HepG2 (cell line): ENCODE measurements at regions not wholly inside any gene's neighbourhood (a gene's known extent, or its start where the extent isn't known, plus 50 kb on each side); places are given as distances from the start of the nearest gene placed in this dataset.

Experiments used
- ATAC-seq: fragments of 200-7000 bp; cut with Tn5 transposase; 3 replicates; pipeline ENCODE4 v1.9.1; 2020; ENCODE audit warnings: mild to moderate bottlenecking, moderate library complexity
- BruUV-seq: library from RNA; stranded (reverse); fragments of 400-500 nt; replicated peaks from 2 replicates; lab custom pipeline; 2021; lab: Mats Ljungman, UMichigan
- CTCF ChIA-PET: fragments of 300-600 bp; formaldehyde crosslinking; extraction: SDS; loops from one replicate; lab custom pipeline; 2021; ENCODE audit warnings: low total read pairs, inconsistent platforms, low intra/inter-chr PET ratio; lab: Yijun Ruan, JAX
- POLR2A ChIA-PET: fragments of 350-600 bp; sonication (Branson Sonifier 250); formaldehyde crosslinking; loops from one replicate; lab custom pipeline; 2020; ENCODE audit warnings: antibody characterized with exemption, inconsistent platforms; lab: Yijun Ruan, JAX
- DNase-seq: peaks from one replicate; pipeline ENCODE4 v3.0.0-alpha.2; 2015; ENCODE audit warnings: low spot score
- FAIRE-seq: peaks from 3 replicates; lab custom pipeline; 2011; peaks lifted over from hg19 to GRCh38; lab: Jason Lieb, UNC
- H2AFZ ChIP-seq: one replicate; pipeline ENCODE4 v1.6.1; 2011; ENCODE audit warnings: low read length, inconsistent platforms
- H3K27ac ChIP-seq: fragments of 300-600 bp; 3 replicates; pipeline ENCODE4 v1.8.0; 2011; ENCODE audit warnings: mixed run types, mild to moderate bottlenecking, mixed read lengths, low read length, inconsistent platforms; ENCODE audit not compliant: insufficient read depth; ENCODE audit errors: extremely low read length
- H3K27me3 ChIP-seq, 2 experiments: fragments of 200-600 bp in 1 of 2; 2 replicates in 1 of 2; 3 replicates in 1 of 2; pipeline versions ENCODE4 v1.6.0 to v1.8.0; 2011; ENCODE audit warnings: low read length in 2 of 2, mild to moderate bottlenecking in 2 of 2, moderate library complexity in 2 of 2, inconsistent platforms in 1 of 2; ENCODE audit not compliant: insufficient read depth in 2 of 2, control insufficient read depth in 1 of 2
- H3K36me3 ChIP-seq, 2 experiments: fragments of 200-600 bp in 1 of 2; replicated peaks in 1 of 2; 2 replicates in 1 of 2; 3 replicates in 1 of 2; pipeline versions ENCODE4 v1.5.1 to v1.8.0; 2011; ENCODE audit warnings: low read length in 2 of 2, inconsistent platforms in 1 of 2; ENCODE audit not compliant: insufficient read depth in 2 of 2, control insufficient read depth in 1 of 2
- H3K4me1 ChIP-seq: 2 replicates; pipeline ENCODE4 v1.5.1; 2012; ENCODE audit warnings: low read length, inconsistent platforms; ENCODE audit not compliant: insufficient read depth
- H3K4me2 ChIP-seq: 2 replicates; pipeline ENCODE4 v1.6.0; 2011; ENCODE audit warnings: low read depth, low read length, inconsistent platforms
- H3K4me3 ChIP-seq, 3 experiments: fragments of 200-600 bp in 1 of 3; sonication (generic), shearing (Covaris generic) in 1 of 3; replicated peaks in 1 of 3; 2 replicates each; pipeline ENCODE4 v1.5.1; 2011 to 2016; ENCODE audit warnings: low read length in 3 of 3, inconsistent platforms in 2 of 3, low read depth in 2 of 3, mild to moderate bottlenecking in 2 of 3, control low read depth in 1 of 3, mixed read lengths in 1 of 3; ENCODE audit not compliant: insufficient read depth in 1 of 3
- H3K79me2 ChIP-seq: one replicate; pipeline ENCODE4 v1.6.1; 2011; ENCODE audit warnings: low read length, inconsistent platforms; ENCODE audit not compliant: insufficient read depth
- H3K9ac ChIP-seq: 2 replicates; pipeline ENCODE4 v1.6.0; 2011; ENCODE audit warnings: mild to moderate bottlenecking, low read depth, low read length, inconsistent platforms; ENCODE audit not compliant: insufficient read depth
- H3K9me3 ChIP-seq: 2 replicates; pipeline ENCODE4 v1.5.1; 2012; ENCODE audit warnings: mild to moderate bottlenecking, low read length
- H4K20me1 ChIP-seq: 2 replicates; pipeline ENCODE4 v1.6.0; 2011; ENCODE audit warnings: inconsistent platforms, mild to moderate bottlenecking, low read length, moderate library complexity; ENCODE audit not compliant: insufficient read depth
- CBX5 ChIP-seq: sonication (generic); formaldehyde crosslinking; IDR thresholded peaks from 2 replicates; pipeline ENCODE4 v1.4.0; 2020; ENCODE audit warnings: missing genetic modification reagents, borderline replicate concordance
- GTF2F1 ChIP-seq: fragments of 150-350 bp; IDR thresholded peaks from 2 replicates; pipeline ENCODE4 v1.6.1; 2014; ENCODE audit warnings: low read length
- HMG20B ChIP-seq: conservative IDR thresholded peaks from 2 replicates; pipeline ENCODE4 v1.6.1; 2016; ENCODE audit warnings: missing genetic modification reagents, missing compliant biosample characterization
- KLF9 ChIP-seq: IDR thresholded peaks from 2 replicates; pipeline ENCODE4 v1.6.1; 2016; ENCODE audit warnings: low read depth
- PAXIP1 ChIP-seq: sonication (generic); formaldehyde crosslinking; conservative IDR thresholded peaks from 2 replicates; pipeline ENCODE4 v1.4.0; 2020; ENCODE audit warnings: mild to moderate bottlenecking, missing genetic modification reagents, moderate library complexity
- RAD21 ChIP-seq: fragments of 450-650 bp; formaldehyde crosslinking; IDR thresholded peaks from 2 replicates; pipeline ENCODE4 v1.5.0; 2020; ENCODE audit warnings: mild to moderate bottlenecking
- RBAK ChIP-seq: sonication (generic); formaldehyde crosslinking; IDR thresholded peaks from 2 replicates; pipeline ENCODE4 v1.5.1; 2020; ENCODE audit warnings: mild to moderate bottlenecking, missing genetic modification reagents
- ZNF329 ChIP-seq: sonication (generic); formaldehyde crosslinking; IDR thresholded peaks from 2 replicates; pipeline ENCODE4 v1.9.0; 2021; ENCODE audit warnings: low read depth, mild to moderate bottlenecking, missing genetic modification reagents
- ZNF614 ChIP-seq: IDR thresholded peaks from 2 replicates; pipeline ENCODE4 v1.6.1; 2018; ENCODE audit warnings: missing biosample characterization, missing genetic modification reagents, inconsistent platforms, borderline replicate concordance
- ZNF777 ChIP-seq: sonication (generic); formaldehyde crosslinking; IDR thresholded peaks from 2 replicates; pipeline ENCODE4 v1.4.0; 2020; ENCODE audit warnings: missing genetic modification reagents
- in situ Hi-C: cut with HindIII; loops from 2 replicates; pipeline ENCODE4 v1.10.0; 2017; ENCODE audit warnings: low pct_unique_long_range_greater_than_20kb; ENCODE audit not compliant: extremely low pct_ligation_motif_present
- intact Hi-C: fragments of 100-400 bp; cut with micrococcal nuclease; formaldehyde crosslinking; loops from one replicate; pipeline ENCODE4 v1.10.0; 2022; ENCODE audit not compliant: unreplicated experiment

GRCh38 chr4:89576246-89576645 is 260.7 kb downstream of the SNCA start:
- Histone ChIP-seq H4K20me1 (no peaks in the 10 kb centered on the region), H3K36me3 (no peaks in the 10 kb centered on the region), H3K27ac (no peak overlapping the region), H3K79me2 (no peaks in the 10 kb centered on the region), H3K27me3 (no peaks in the 10 kb centered on the region), H2AFZ (no peak overlapping the region), H3K4me2 (no peak overlapping the region), H3K4me1 (no peaks in the 10 kb centered on the region), H3K9ac (no peak overlapping the region), H3K4me3 (no peak overlapping the region), H3K9me3 (no peaks in the 10 kb centered on the region)
- DNase-seq: no peak
- BruUV-seq: no TSS peak
- CTCF ChIA-PET: no interaction called here
- no peak for FAIRE-seq
- no peak for ATAC-seq
- in situ Hi-C loops (no loop called here), intact Hi-C loops (no loop called here)
- POLR2A ChIA-PET: no interaction called here
- TF ChIP-seq KLF9 (no peak), HMG20B (no peak), RBAK (no peak), ZNF329 (CRISPR knock-in tag) (no peak), PAXIP1 (CRISPR knock-in tag) (no peak), CBX5 (no peak), ZNF777 (CRISPR knock-in tag) (no peak), GTF2F1 (no peak), RAD21 (no peak), ZNF614 (CRISPR knock-in tag) (no peak)
